A549 (cell line): ENCODE measurements at regions not wholly inside any gene's neighbourhood (a gene's known extent, or its start where the extent isn't known, plus 50 kb on each side); places are given as distances from the start of the nearest gene placed in this dataset.

ENCODE experiments used
- BHLHE40 ChIP-seq: IDR thresholded peaks from 2 replicates; pipeline ENCODE4 v1.6.1; 2012; ENCODE audit warnings: low read depth, low read length, inconsistent platforms
- CTCF ChIP-seq: fragments of >200 bp; sonication (Bioruptor Twin); formaldehyde crosslinking; IDR thresholded peaks from 3 replicates; pipeline ENCODE4 v1.5.1; 2016
- RNF2 ChIP-seq: fragments of 200-600 bp; sonication (generic); IDR thresholded peaks from 2 replicates; pipeline ENCODE4 v1.6.1; 2016; ENCODE audit warnings: low read depth, mild to moderate bottlenecking, antibody characterized with exemption, moderate library complexity, borderline replicate concordance

DNA sequence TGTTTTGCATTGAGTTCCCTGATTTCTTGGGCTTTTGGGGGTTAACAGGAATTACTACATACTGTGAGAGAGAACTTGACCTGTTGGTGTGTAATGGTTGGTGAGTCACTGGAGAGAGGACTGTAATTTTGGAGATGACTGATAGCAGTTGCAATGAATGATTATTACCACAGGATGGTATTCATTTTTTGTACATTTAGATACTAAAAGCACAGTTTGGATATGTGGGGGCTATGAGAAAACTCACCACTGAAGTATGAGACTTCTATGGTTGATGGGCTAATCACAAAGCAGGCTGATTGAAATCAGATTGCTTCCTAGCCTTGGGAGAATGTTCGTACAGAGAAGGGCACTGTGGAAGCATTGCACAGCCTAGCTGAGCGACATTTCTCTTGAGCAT lies 1571.3 kb upstream of the PRMT6 start:
- TF ChIP-seq BHLHE40 (no peak), RNF2 (no peak), CTCF (no peak)
